Naive thymus-derived CD8-positive, alpha-beta T cell (primary cell): ENCODE measurements at regions not wholly inside any gene's neighbourhood (a gene's known extent, or its start where the extent isn't known, plus 50 kb on each side); places are given as distances from the start of the nearest gene placed in this dataset.
A peak's percentile ranks its signal among the peaks of the same experiment; 100 is the strongest.
"Not testable (repeated sequence)": the region's sequence is repeated elsewhere in the genome, so short reads cannot be mapped to it uniquely, and the experiment has no call there.

Source experiments
- ATAC-seq, 2 donors: fragments of 150-1000 bp; cut with Tn5 transposase in 1 of 2; sonication (Bioruptor Pico), chemical (Tn5 transposase) in 1 of 2; 1 replicate in 1 of 2; 2 replicates in 1 of 2; pipeline ENCODE4 v1.10.0; 2021; ENCODE audit warnings: mild to moderate bottlenecking in 2 of 2, moderate library complexity in 2 of 2
- POLR2A ChIA-PET: fragments of 350-600 bp; sonication (Branson Sonifier 250); formaldehyde crosslinking; loops from one replicate; lab custom pipeline; 2021; ENCODE audit warnings: antibody characterized with exemption; lab: Charles Lee
- DNase-seq, 10 donors: peaks; one replicate each; pipeline versions ENCODE4 v3.0.0 to v3.0.0-alpha.2; 2020 to 2022
- H3K27ac Mint-ChIP-seq, 10 donors: one replicate each; pipeline ENCODE4 v1.8.0; 2020 to 2022; ENCODE audit warnings: mild to moderate bottlenecking in 10 of 10, mixed read lengths in 10 of 10, moderate library complexity in 4 of 10, inconsistent platforms in 1 of 10
- H3K27me3 Mint-ChIP-seq, 5 donors: one replicate each; pipeline ENCODE4 v1.8.0; 2021 to 2022; ENCODE audit warnings: mixed read lengths in 5 of 5
- H3K36me3 Mint-ChIP-seq, 3 donors: one replicate each; pipeline ENCODE4 v1.8.0; 2020 to 2022; ENCODE audit warnings: mixed read lengths in 3 of 3, mild to moderate bottlenecking in 2 of 3, inconsistent platforms in 1 of 3
- H3K4me1 Mint-ChIP-seq, 4 donors: one replicate each; pipeline ENCODE4 v1.8.0; 2021 to 2022; ENCODE audit warnings: mixed read lengths in 4 of 4
- H3K4me3 Mint-ChIP-seq, 10 donors: one replicate each; pipeline ENCODE4 v1.8.0; 2020 to 2022; ENCODE audit warnings: mild to moderate bottlenecking in 10 of 10, mixed read lengths in 10 of 10, moderate library complexity in 6 of 10, inconsistent platforms in 1 of 10
- H3K9me3 Mint-ChIP-seq, 9 donors: one replicate each; pipeline ENCODE4 v1.8.0; 2020 to 2022; ENCODE audit warnings: mixed read lengths in 9 of 9, mild to moderate bottlenecking in 3 of 9, inconsistent platforms in 1 of 9, moderate library complexity in 1 of 9

GRCh38 chr1:70706381-70707037 lies 295.4 kb downstream of the CTH start:
- DNase-seq (no peak), ATAC-seq (no peak)
- POLR2A ChIA-PET: no interaction called here
- peaks cover 0 to 12% (median 2%) of the 10 kb centered on the region in 3 donors for H3K36me3 Mint-ChIP-seq
- H3K4me3 Mint-ChIP-seq: peak overlapping the region in 1 of 10 donors; percentile 5
- H3K27ac Mint-ChIP-seq: no peak overlapping the region
- peaks cover 0 to 18% (median 4%) of the 10 kb centered on the region in 5 donors for H3K27me3 Mint-ChIP-seq
- H3K4me1 Mint-ChIP-seq: no peaks in the 10 kb centered on the region
- peaks cover 0 to 28% (median 12%) of the 10 kb centered on the region in 9 donors for H3K9me3 Mint-ChIP-seq

GRCh38 chr1:70707214-70707613 lies 296.1 kb downstream of the CTH start:
- no peak for ATAC-seq
- Mint-ChIP-seq H3K9me3 (peaks cover 0 to 28% (median 12%) of the 10 kb centered on the region in 9 donors), H3K4me3 (no peak overlapping the region), H3K4me1 (no peaks in the 10 kb centered on the region), H3K27me3 (peaks cover 0 to 18% (median 4%) of the 10 kb centered on the region in 5 donors), H3K27ac (no peak overlapping the region), H3K36me3 (peaks cover 0 to 12% (median 2%) of the 10 kb centered on the region in 3 donors)
- DNase-seq: no peak
- POLR2A ChIA-PET: no interaction called here

- Mint-ChIP-seq H3K4me3 (no peak overlapping the region), H3K27ac (no peak overlapping the region)
- ATAC-seq: no peak
Observed at GRCh38 chr1:70714149-70714548, 303.1 kb downstream of the CTH start.

GRCh38 chr1:70717211-70717610 lies 306.1 kb downstream of the CTH start:
- Mint-ChIP-seq H3K27ac (no peak overlapping the region), H3K27me3 (peaks cover 0 to 1% (median 0%) of the 10 kb centered on the region in 5 donors), H3K4me3 (no peak overlapping the region), H3K4me1 (no peaks in the 10 kb centered on the region), H3K9me3 (peaks cover 0 to 11% (median 2%) of the 10 kb centered on the region in 9 donors), H3K36me3 (peaks cover 0 to 4% (median 0%) of the 10 kb centered on the region in 3 donors)
- POLR2A ChIA-PET: no interaction called here
- DNase-seq (no peak), ATAC-seq (no peak)

More at GRCh38 chr1:70714149-70714548, 303.1 kb downstream of the CTH start:
- POLR2A ChIA-PET: no interaction called here
- Mint-ChIP-seq H3K9me3 (peaks cover 0 to 12% (median 2%) of the 10 kb centered on the region in 9 donors), H3K27me3 (peaks cover 0 to 4% (median 1%) of the 10 kb centered on the region in 5 donors), H3K4me1 (no peaks in the 10 kb centered on the region), H3K36me3 (peaks cover 0 to 11% (median 0%) of the 10 kb centered on the region in 3 donors)
- no peak for DNase-seq

GRCh38 chr1:70717656-70718055 lies 306.6 kb downstream of the CTH start:
- Mint-ChIP-seq H3K9me3 (peaks cover 0 to 12% (median 3%) of the 10 kb centered on the region in 9 donors), H3K27ac (peak overlapping the region in 1 of 10 donors; percentile 13), H3K4me1 (no peaks in the 10 kb centered on the region), H3K36me3 (peaks cover 0 to 4% (median 0%) of the 10 kb centered on the region in 3 donors), H3K27me3 (peaks cover 0 to 1% (median 0%) of the 10 kb centered on the region in 5 donors), H3K4me3 (no peak overlapping the region)
- DNase-seq: no peak
- POLR2A ChIA-PET: no interaction called here
- no peak for ATAC-seq

- peaks cover 0 to 1% (median 0%) of the 10 kb centered on the region in 5 donors for H3K27me3 Mint-ChIP-seq
- POLR2A ChIA-PET: no interaction called here
- H3K4me3 Mint-ChIP-seq: no peak overlapping the region
- peaks cover 0 to 17% (median 7%) of the 10 kb centered on the region in 9 donors for H3K9me3 Mint-ChIP-seq
- ATAC-seq (no peak), DNase-seq (no peak)
- peaks cover 0 to 4% (median 0%) of the 10 kb centered on the region in 3 donors for H3K36me3 Mint-ChIP-seq
- H3K27ac Mint-ChIP-seq: peak overlapping the region in 1 of 10 donors; percentile 13
- H3K4me1 Mint-ChIP-seq: no peaks in the 10 kb centered on the region
Observed at GRCh38 chr1:70718086-70718630, 307.1 kb downstream of the CTH start.

GRCh38 chr1:70719154-70719553 lies 308.1 kb downstream of the CTH start:
- Mint-ChIP-seq H3K9me3 (peaks cover 2 to 25% (median 15%) of the 10 kb centered on the region in 9 donors), H3K4me1 (no peaks in the 10 kb centered on the region), H3K27me3 (peaks cover 0 to 1% (median 0%) of the 10 kb centered on the region in 5 donors), H3K36me3 (peaks cover 0 to 4% (median 0%) of the 10 kb centered on the region in 3 donors), H3K4me3 (no peak overlapping the region), H3K27ac (no peak overlapping the region)
- ATAC-seq (no peak), DNase-seq (no peak)
- POLR2A ChIA-PET: no interaction called here

- H3K36me3 Mint-ChIP-seq: peaks cover 0 to 11% (median 2%) of the 10 kb centered on the region in 3 donors
- H3K4me3 Mint-ChIP-seq: no peak overlapping the region
- DNase-seq (no peak), ATAC-seq (no peak)
- H3K4me1 Mint-ChIP-seq: no peaks in the 10 kb centered on the region
- no peak overlapping the region for H3K27ac Mint-ChIP-seq
- H3K9me3 Mint-ChIP-seq: peaks cover 2 to 34% (median 23%) of the 10 kb centered on the region in 9 donors
- peaks cover 0 to 5% (median 1%) of the 10 kb centered on the region in 5 donors for H3K27me3 Mint-ChIP-seq
- POLR2A ChIA-PET: no interaction called here
Observed at GRCh38 chr1:70720109-70720508, 309.0 kb downstream of the CTH start.

GRCh38 chr1:70720521-70720920 lies 309.5 kb downstream of the CTH start:
- H3K4me1 Mint-ChIP-seq: no peaks in the 10 kb centered on the region
- no peak overlapping the region for H3K27ac Mint-ChIP-seq
- peaks cover 0 to 5% (median 1%) of the 10 kb centered on the region in 5 donors for H3K27me3 Mint-ChIP-seq
- POLR2A ChIA-PET: no interaction called here
- DNase-seq (no peak), ATAC-seq (no peak)
- no peak overlapping the region for H3K4me3 Mint-ChIP-seq
- H3K9me3 Mint-ChIP-seq: peaks cover 2 to 38% (median 27%) of the 10 kb centered on the region in 9 donors
- H3K36me3 Mint-ChIP-seq: peaks cover 0 to 16% (median 2%) of the 10 kb centered on the region in 3 donors

GRCh38 chr1:70727886-70728489 lies 316.9 kb downstream of the CTH start:
- Mint-ChIP-seq H3K9me3 (peaks cover 1 to 48% (median 40%) of the 10 kb centered on the region in 9 donors), H3K27ac (no peak overlapping the region), H3K4me1 (no peaks in the 10 kb centered on the region), H3K27me3 (peaks cover 0 to 12% (median 0%) of the 10 kb centered on the region in 5 donors), H3K36me3 (peaks cover 2 to 24% (median 2%) of the 10 kb centered on the region in 3 donors), H3K4me3 (no peak overlapping the region)
- POLR2A ChIA-PET: no interaction called here
- ATAC-seq (no peak), DNase-seq (no peak)

GRCh38 chr1:70736518-70736917 lies 311.1 kb downstream of the PTGER3 start:
- H3K36me3 Mint-ChIP-seq, POLR2A ChIA-PET, DNase-seq, H3K27me3 Mint-ChIP-seq, H3K27ac Mint-ChIP-seq, ATAC-seq, H3K4me3 Mint-ChIP-seq, H3K4me1 Mint-ChIP-seq: not testable (repeated sequence)
- peaks cover 0 to 33% (median 9%) of the 10 kb centered on the region in 9 donors for H3K9me3 Mint-ChIP-seq

- POLR2A ChIA-PET: no interaction called here
- H3K27ac Mint-ChIP-seq: no peak overlapping the region
- peaks cover 0 to 39% (median 13%) of the 10 kb centered on the region in 9 donors for H3K9me3 Mint-ChIP-seq
- H3K4me1 Mint-ChIP-seq: no peaks in the 10 kb centered on the region
- no peak for ATAC-seq
- no peaks in the 10 kb centered on the region for H3K27me3 Mint-ChIP-seq
- no peak for DNase-seq
- H3K36me3 Mint-ChIP-seq: peaks cover 0 to 7% (median 0%) of the 10 kb centered on the region in 3 donors
- no peak overlapping the region for H3K4me3 Mint-ChIP-seq
Observed at GRCh38 chr1:70737125-70737524, 310.5 kb downstream of the PTGER3 start.

- POLR2A ChIA-PET: no interaction called here
- Mint-ChIP-seq H3K4me3 (no peak overlapping the region), H3K9me3 (peaks cover 6 to 33% (median 13%) of the 10 kb centered on the region in 9 donors), H3K36me3 (peaks cover 0 to 10% (median 0%) of the 10 kb centered on the region in 3 donors), H3K4me1 (no peaks in the 10 kb centered on the region), H3K27me3 (no peaks in the 10 kb centered on the region), H3K27ac (no peak overlapping the region)
- no peak for DNase-seq
- no peak for ATAC-seq
Observed at GRCh38 chr1:70738624-70739023, 309.0 kb downstream of the PTGER3 start.
